Uterus (tissue), 2 donors: ENCODE measurements at regions not wholly inside any gene's neighbourhood (a gene's known extent, or its start where the extent isn't known, plus 50 kb on each side); places are given as distances from the start of the nearest gene placed in this dataset.

Experiments
- POLR2A ChIP-seq, 2 donors: fragments of 450-650 bp; IDR thresholded peaks; one replicate each; pipeline ENCODE4 v1.6.1; 2016; ENCODE audit warnings: antibody characterized with exemption in 2 of 2, mild to moderate bottlenecking in 1 of 2, moderate library complexity in 1 of 2
- TF ChIP-seq, protein P1 (sequence below), 4 experiments: fragments of 200-600 bp in 2 of 4; fragments of 450-650 bp in 2 of 4; sonication (generic) in 2 of 4; IDR thresholded peaks; one replicate each; pipeline ENCODE4 v1.5.1; 2016 to 2019; ENCODE audit warnings: antibody characterized with exemption in 4 of 4, mild to moderate bottlenecking in 2 of 4, moderate library complexity in 1 of 4

DNA sequence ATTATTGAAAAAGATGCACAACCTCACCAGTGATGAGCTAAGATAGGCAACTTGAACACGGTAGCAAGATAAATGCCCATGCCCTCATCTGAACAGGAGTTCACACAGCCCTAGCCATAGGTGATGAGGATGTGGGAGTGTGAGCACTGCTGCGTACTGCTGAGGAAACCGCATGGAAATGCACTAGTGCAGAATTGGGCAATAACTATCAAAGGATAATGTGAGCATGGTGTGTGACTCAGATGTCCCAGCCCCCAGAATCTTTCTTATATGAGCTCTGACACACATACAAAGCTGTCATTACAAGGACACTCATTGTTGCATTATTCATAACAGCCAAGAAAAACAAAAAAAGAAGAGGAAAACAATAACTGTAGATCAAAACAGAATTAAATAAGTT, 521.2 kb downstream of the IRX1 start:
- TF ChIP-seq, protein P1, sequence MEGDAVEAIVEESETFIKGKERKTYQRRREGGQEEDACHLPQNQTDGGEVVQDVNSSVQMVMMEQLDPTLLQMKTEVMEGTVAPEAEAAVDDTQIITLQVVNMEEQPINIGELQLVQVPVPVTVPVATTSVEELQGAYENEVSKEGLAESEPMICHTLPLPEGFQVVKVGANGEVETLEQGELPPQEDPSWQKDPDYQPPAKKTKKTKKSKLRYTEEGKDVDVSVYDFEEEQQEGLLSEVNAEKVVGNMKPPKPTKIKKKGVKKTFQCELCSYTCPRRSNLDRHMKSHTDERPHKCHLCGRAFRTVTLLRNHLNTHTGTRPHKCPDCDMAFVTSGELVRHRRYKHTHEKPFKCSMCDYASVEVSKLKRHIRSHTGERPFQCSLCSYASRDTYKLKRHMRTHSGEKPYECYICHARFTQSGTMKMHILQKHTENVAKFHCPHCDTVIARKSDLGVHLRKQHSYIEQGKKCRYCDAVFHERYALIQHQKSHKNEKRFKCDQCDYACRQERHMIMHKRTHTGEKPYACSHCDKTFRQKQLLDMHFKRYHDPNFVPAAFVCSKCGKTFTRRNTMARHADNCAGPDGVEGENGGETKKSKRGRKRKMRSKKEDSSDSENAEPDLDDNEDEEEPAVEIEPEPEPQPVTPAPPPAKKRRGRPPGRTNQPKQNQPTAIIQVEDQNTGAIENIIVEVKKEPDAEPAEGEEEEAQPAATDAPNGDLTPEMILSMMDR (IDR thresholded peaks at IDR 0.05) = no peak
- TF ChIP-seq POLR2A (IDR thresholded peaks at IDR 0.05) = no peak
